ENCODE measurements at regions not wholly inside any gene's neighbourhood (a gene's known extent, or its start where the extent isn't known, plus 50 kb on each side); places are given as distances from the start of the nearest gene placed in this dataset.

DNA sequence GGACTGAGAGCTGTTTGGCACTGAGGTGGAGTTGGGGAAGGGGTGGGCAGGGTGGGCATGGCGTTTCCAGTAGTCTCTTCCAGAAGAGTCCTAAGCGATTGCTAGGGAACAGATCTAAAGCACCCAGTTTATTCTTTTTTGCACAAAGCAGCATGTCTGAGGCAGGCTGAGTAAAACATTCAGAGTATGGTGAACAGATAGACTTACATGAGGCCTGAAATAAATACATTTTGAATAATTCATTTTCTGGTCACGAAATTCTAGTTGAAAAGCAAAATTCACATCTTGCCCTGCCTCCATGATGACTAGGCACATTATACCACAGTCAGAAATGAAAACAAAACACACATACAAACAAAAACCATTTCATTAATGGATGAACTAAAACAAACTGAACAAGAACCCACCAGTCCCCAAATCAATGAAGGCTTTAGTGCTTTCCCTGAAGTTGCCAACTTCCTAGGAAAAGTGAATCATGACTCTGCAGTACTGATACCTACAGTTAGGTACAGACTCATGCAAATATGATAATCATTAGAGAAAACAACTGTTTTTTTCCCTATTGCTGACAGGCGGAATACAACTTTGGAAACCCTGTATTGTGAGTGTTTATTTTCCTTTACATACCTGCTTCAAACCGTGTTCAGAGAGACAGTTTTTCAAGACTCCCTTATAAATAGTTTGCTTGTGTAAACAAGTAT lies 702.9 kb upstream of the POU3F2 start:
- H3K36me3 Mint-ChIP-seq (ENCODE audit: low read depth): no peaks in the 10 kb centered on the region

DNA sequence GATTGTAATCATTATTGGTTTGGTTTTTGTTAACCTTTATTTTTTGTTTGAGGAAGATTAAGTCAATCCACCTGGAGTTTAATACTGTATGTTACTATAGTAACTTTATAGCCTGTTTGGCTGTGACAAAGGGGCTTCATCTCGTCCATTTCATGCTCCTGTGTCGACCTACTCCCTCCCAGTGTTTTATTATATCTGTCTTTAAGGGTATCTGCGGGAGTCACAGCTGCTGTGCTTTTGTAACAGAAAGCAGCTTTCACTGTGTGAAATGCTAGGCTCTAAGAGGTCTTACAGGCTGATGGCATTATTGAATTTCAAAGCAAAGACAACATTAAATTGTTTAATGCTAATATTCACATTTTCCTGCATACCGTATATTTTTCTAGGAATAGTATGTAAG lies 698.0 kb upstream of the POU3F2 start:
- no peaks in the 10 kb centered on the region for H3K36me3 Mint-ChIP-seq (ENCODE audit: low read depth)
- intact Hi-C loops (cut with micrococcal nuclease): no loop called here
- H3K4me3 Mint-ChIP-seq: no peak overlapping the region
- H3K4me1 Mint-ChIP-seq (ENCODE audit: low read depth): no peaks in the 10 kb centered on the region
- peaks cover 8% of the 10 kb centered on the region for H3K9me3 Mint-ChIP-seq
- H3K27ac Mint-ChIP-seq: no peak overlapping the region
- H3K27me3 Mint-ChIP-seq: no peaks in the 10 kb centered on the region

More for the DNA sequence above, 702.9 kb upstream of the POU3F2 start:
- no peak overlapping the region for H3K27ac Mint-ChIP-seq
- no peaks in the 10 kb centered on the region for H3K9me3 Mint-ChIP-seq
- no peaks in the 10 kb centered on the region for H3K27me3 Mint-ChIP-seq
- no peak overlapping the region for H3K4me3 Mint-ChIP-seq
- no peaks in the 10 kb centered on the region for H3K4me1 Mint-ChIP-seq (ENCODE audit: low read depth)
- intact Hi-C loops (cut with micrococcal nuclease): no loop called here

DNA sequence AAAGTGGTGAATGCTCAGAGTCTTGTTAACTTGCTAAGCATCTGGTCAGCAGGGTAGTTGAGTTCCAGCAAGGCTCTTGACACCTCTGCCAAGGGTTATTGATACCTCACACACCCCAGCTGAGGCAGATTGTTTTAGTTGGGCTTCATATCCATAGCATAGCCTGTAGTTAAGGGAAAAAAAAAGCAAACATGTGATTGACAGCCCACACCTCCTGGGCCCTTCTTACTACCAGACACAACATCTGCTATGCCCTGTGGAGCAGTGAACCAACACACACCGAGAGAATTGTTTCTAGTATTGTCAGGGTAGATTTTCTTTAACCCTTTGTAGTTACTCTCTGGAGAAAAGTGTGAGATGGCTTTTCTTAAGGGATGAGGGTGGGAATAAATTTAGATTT lies 697.0 kb upstream of the POU3F2 start:
- H3K36me3 Mint-ChIP-seq (ENCODE audit: low read depth): no peaks in the 10 kb centered on the region
- intact Hi-C loops (cut with micrococcal nuclease): no loop called here
- no peaks in the 10 kb centered on the region for H3K27me3 Mint-ChIP-seq
- H3K4me3 Mint-ChIP-seq: no peak overlapping the region
- peaks cover 18% of the 10 kb centered on the region for H3K9me3 Mint-ChIP-seq
- no peaks in the 10 kb centered on the region for H3K4me1 Mint-ChIP-seq (ENCODE audit: low read depth)
- H3K27ac Mint-ChIP-seq: no peak overlapping the region

DNA sequence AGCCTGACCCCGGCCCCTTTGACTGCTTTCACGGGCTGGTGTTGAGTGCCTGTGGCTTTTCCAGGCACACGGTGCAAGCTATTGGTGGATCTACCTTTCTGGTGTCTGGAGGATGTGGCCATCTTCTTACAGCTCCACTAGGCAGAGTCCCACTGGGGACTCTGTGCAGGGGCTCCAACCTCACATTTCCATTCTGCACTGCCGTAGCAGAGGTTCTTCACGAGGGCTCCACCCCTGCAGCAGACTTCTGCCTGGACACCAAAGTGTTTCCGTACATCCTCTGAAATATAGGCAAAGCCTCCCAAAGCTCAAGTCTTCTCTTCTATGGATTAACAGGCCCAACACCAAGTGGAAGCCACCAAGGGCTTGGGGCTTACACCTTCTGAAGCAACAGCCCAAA lies 691.5 kb upstream of the POU3F2 start:
- H3K4me1 Mint-ChIP-seq (ENCODE audit: low read depth): no peaks in the 10 kb centered on the region
- intact Hi-C loops (cut with micrococcal nuclease): no loop called here
- H3K9me3 Mint-ChIP-seq: peaks cover 37% of the 10 kb centered on the region
- no peak overlapping the region for H3K27ac Mint-ChIP-seq
- no peaks in the 10 kb centered on the region for H3K36me3 Mint-ChIP-seq (ENCODE audit: low read depth)
- no peaks in the 10 kb centered on the region for H3K27me3 Mint-ChIP-seq
- no peak overlapping the region for H3K4me3 Mint-ChIP-seq

DNA sequence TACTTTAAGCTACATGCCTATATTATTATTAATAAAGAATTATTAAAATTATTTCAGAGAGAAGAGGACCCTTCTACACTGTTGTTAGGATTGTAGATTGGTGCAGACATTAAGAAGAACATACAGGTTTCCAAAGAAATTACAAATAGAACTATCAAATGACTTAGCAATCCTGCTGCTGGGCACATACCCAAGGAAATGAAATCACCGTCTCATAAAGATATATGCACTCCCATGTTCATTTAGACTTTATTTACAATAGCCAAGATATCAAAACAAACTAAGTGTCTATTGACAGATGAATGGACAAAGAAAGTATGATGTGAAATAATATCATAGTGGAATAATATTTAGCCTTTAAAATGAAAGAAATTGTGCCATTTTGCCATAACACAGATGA lies 687.7 kb upstream of the POU3F2 start:
- Mint-ChIP-seq H3K9me3 (peaks cover 26% of the 10 kb centered on the region), H3K27me3 (no peaks in the 10 kb centered on the region), H3K4me3 (no peak overlapping the region), H3K36me3 (ENCODE audit: low read depth) (no peaks in the 10 kb centered on the region), H3K27ac (no peak overlapping the region), H3K4me1 (ENCODE audit: low read depth) (no peaks in the 10 kb centered on the region)
- intact Hi-C loops (cut with micrococcal nuclease): no loop called here

DNA sequence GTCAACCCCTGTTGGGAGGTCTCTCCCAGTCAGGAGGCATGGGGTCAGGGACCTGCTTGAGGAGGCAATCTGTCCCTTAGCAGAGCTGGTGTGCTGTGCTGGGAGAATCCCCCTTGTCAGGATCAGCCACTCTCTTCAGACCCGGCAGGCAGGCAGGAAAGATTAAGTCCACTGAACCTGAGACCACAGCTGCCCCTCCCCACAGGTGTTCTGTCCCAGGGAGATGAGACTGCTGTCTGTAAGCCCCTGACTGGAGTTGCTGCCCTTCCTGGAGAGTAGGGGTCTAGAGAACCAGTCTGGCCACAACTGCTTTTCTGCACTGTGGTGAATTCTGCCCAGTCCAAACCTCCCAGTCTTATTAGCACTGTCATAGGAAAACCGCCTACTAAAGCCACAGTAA lies 677.8 kb upstream of the POU3F2 start:
- H3K27ac Mint-ChIP-seq: no peak overlapping the region
- intact Hi-C loops (cut with micrococcal nuclease): no loop called here
- no peaks in the 10 kb centered on the region for H3K4me1 Mint-ChIP-seq (ENCODE audit: low read depth)
- H3K9me3 Mint-ChIP-seq: peaks cover 28% of the 10 kb centered on the region
- no peaks in the 10 kb centered on the region for H3K36me3 Mint-ChIP-seq (ENCODE audit: low read depth)
- H3K27me3 Mint-ChIP-seq: no peaks in the 10 kb centered on the region
- H3K4me3 Mint-ChIP-seq: no peak overlapping the region

DNA sequence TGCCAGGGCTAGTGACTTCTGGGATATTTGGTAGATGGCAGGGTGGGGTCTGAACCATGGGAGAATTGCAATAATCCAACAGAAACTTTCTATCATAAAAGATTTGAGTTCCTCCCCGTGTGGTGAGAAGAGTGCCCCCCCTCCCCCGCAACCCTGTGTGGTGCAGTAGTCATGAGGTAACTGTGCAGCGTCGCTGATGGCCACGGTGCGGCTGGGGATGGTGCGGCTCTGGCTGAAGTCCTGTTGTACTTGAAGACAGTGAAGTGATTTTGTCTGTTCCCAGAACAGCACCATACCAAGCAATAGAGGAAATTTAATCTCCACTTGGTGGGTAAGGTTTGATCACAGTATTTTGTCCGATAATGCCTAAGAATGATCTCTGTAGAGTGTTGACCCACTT lies 654.8 kb upstream of the POU3F2 start:
- H3K4me3 Mint-ChIP-seq: no peak overlapping the region
- no peaks in the 10 kb centered on the region for H3K27me3 Mint-ChIP-seq
- no peaks in the 10 kb centered on the region for H3K4me1 Mint-ChIP-seq (ENCODE audit: low read depth)
- no peak overlapping the region for H3K27ac Mint-ChIP-seq
- intact Hi-C loops (cut with micrococcal nuclease): no loop called here
- H3K36me3 Mint-ChIP-seq (ENCODE audit: low read depth): no peaks in the 10 kb centered on the region
- H3K9me3 Mint-ChIP-seq: peaks cover 13% of the 10 kb centered on the region

DNA sequence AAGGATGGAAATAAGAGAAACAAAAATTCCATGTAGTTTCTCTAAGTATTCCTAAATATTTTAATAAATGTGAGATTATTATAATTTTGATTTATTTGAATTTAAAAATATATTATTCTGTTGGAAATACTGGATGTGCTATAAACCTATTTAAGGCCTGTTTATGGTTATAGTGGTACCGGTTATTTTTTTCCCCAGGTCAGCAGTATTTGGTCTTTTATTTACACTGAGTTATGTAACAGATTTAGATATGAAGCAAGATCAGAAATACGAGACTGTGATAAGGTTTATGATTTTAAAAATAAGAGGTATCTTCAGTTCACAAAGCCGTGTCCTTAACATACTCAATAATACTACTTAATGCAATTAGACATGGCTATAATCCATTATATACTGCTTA lies 634.3 kb upstream of the POU3F2 start:
- Mint-ChIP-seq H3K36me3 (ENCODE audit: low read depth) (no peaks in the 10 kb centered on the region), H3K4me3 (no peak overlapping the region), H3K4me1 (ENCODE audit: low read depth) (no peaks in the 10 kb centered on the region), H3K27ac (no peak overlapping the region), H3K9me3 (no peaks in the 10 kb centered on the region), H3K27me3 (no peaks in the 10 kb centered on the region)
- intact Hi-C loops (cut with micrococcal nuclease): no loop called here

DNA sequence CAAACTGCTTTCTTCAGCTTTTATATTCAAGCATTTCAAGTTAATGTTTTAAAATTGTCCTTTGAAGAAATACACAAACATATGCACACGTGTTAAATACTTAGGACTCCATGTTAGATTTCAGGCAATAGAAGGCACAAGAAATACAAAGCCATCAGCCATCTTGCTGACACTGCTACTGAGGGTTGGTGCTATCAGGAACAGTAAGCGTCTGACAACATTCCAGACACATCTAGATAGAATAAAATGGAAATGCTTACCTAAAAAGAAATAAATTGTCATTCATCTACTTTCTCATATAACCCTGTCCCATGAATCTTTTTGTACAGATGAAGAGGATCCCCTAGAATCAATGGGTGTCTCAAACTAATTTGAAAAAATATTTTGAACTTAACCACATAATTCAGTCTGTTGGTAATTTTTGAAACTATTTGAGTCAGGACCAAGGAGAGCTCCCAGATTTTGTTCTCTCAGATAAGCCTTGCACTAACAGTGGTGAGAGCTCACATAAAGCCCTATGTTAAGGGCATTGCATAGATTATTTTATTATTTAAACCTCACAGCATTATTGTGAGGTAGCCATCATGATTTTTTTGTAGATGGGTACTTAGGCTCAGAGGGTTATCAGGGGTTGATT lies 631.1 kb upstream of the POU3F2 start:
- H3K4me1 Mint-ChIP-seq (ENCODE audit: low read depth): no peaks in the 10 kb centered on the region
- no peaks in the 10 kb centered on the region for H3K9me3 Mint-ChIP-seq
- no peak overlapping the region for H3K4me3 Mint-ChIP-seq
- H3K27ac Mint-ChIP-seq: no peak overlapping the region
- intact Hi-C loops (cut with micrococcal nuclease): no loop called here
- no peaks in the 10 kb centered on the region for H3K27me3 Mint-ChIP-seq
- H3K36me3 Mint-ChIP-seq (ENCODE audit: low read depth): no peaks in the 10 kb centered on the region

DNA sequence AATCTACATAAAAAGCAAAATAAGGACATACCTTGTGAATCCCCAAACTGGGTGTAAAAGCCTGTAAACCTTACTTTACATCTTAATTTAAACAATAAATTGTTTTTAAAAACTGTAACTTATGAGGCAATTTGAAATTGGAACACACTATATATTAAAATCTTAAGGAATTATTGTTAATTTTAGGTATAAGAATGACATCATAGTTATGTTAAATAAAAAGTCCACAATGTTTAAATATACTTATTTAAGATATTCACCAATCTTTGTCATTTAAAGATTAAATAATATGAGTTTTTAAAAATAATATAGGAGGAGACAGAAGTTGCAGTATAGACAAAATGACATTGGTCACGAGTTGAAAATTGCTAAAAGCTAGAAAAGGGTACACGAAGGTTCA lies 621.9 kb upstream of the POU3F2 start:
- H3K27ac Mint-ChIP-seq: no peak overlapping the region
- H3K36me3 Mint-ChIP-seq (ENCODE audit: low read depth): no peaks in the 10 kb centered on the region
- no peaks in the 10 kb centered on the region for H3K4me1 Mint-ChIP-seq (ENCODE audit: low read depth)
- no peaks in the 10 kb centered on the region for H3K27me3 Mint-ChIP-seq
- no peaks in the 10 kb centered on the region for H3K9me3 Mint-ChIP-seq
- H3K4me3 Mint-ChIP-seq: no peak overlapping the region
- intact Hi-C loops (cut with micrococcal nuclease): no loop called here

DNA sequence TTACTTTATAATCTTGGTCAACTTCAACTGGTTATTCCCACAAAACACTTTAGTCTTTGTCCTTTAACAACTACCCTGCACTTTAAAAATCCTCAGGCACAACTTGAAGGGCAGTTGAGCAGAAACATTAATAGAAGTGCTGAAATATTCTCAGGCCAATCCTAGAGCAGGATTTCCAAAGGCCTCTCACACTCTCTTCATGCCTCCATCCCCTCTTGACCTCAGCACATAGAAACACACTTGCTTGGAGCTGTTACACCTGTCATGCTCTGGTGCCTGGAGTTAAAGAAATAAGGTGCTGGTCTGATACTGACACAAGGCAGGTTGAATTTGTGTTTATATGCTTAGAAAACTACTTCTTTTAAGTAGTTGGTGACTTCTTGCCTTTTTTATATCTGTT lies 618.8 kb upstream of the POU3F2 start:
- Mint-ChIP-seq H3K27ac (no peak overlapping the region), H3K4me1 (ENCODE audit: low read depth) (no peaks in the 10 kb centered on the region), H3K27me3 (no peaks in the 10 kb centered on the region), H3K36me3 (ENCODE audit: low read depth) (no peaks in the 10 kb centered on the region), H3K9me3 (peaks cover 4% of the 10 kb centered on the region), H3K4me3 (no peak overlapping the region)
- intact Hi-C loops (cut with micrococcal nuclease): no loop called here

DNA sequence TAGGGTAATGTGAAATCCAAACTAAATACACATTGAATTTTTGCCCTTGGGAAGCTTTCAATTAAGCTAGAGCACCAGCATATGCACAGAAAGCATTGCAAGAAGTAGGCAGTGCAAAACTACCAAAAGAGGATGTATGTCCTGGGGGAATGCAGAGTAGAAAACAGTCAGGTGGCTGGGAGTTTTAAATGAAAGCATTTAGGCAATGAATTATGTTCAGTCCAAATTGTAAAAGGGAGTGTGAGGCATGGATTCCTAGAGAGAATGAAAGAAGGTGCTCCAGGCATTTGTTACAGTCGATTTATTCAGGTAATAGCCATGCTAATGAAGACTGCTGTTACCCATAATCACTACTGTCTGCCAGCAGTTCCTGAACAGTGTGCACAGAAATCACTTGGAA lies 604.1 kb upstream of the POU3F2 start:
- no peaks in the 10 kb centered on the region for H3K4me1 Mint-ChIP-seq (ENCODE audit: low read depth)
- peaks cover 22% of the 10 kb centered on the region for H3K9me3 Mint-ChIP-seq
- intact Hi-C loops (cut with micrococcal nuclease): no loop called here
- no peak overlapping the region for H3K27ac Mint-ChIP-seq
- H3K36me3 Mint-ChIP-seq (ENCODE audit: low read depth): no peaks in the 10 kb centered on the region
- no peak overlapping the region for H3K4me3 Mint-ChIP-seq
- no peaks in the 10 kb centered on the region for H3K27me3 Mint-ChIP-seq

DNA sequence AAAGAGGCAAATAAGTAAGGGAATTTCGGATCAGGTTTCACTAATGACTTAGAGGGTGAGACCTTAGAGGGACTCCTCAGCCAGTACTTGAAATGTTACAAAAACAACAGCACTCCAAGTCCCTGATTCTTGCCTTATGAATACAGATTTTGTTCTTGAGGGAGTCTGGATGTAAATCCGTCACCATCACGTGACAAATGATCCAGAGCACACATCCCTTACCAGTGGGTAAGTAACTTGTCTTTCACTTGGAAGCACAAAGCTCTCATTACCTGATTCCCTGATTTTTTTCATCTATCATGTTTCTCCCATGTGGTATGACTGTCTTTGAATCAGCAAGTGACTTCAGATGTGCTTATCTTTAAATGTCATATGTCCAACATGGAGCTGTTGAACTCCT lies 595.3 kb upstream of the POU3F2 start:
- peaks cover 19% of the 10 kb centered on the region for H3K9me3 Mint-ChIP-seq
- H3K27me3 Mint-ChIP-seq: no peaks in the 10 kb centered on the region
- H3K4me3 Mint-ChIP-seq: no peak overlapping the region
- intact Hi-C loops (cut with micrococcal nuclease): no loop called here
- no peaks in the 10 kb centered on the region for H3K36me3 Mint-ChIP-seq (ENCODE audit: low read depth)
- H3K27ac Mint-ChIP-seq: no peak overlapping the region
- H3K4me1 Mint-ChIP-seq (ENCODE audit: low read depth): no peaks in the 10 kb centered on the region

DNA sequence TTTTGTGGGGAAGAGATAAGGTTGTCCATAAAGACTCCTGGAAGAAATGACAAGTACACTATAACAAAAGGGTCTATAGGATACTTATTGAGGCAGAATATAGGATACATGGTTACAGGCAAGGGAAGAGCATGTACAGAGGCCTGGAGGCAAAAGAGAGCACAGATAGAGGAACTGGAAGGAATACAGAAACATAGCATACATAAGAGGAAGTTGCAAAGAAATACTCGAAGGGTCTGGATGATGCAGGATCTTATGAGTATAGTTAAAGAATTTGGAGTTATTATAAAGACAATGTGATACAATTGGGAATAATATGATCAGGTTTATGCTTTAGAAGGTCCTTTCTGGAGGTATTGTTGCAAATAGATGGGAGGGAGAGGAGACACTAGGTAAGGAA lies 592.7 kb upstream of the POU3F2 start:
- no peaks in the 10 kb centered on the region for H3K27me3 Mint-ChIP-seq
- no peak overlapping the region for H3K27ac Mint-ChIP-seq
- H3K4me3 Mint-ChIP-seq: no peak overlapping the region
- no peaks in the 10 kb centered on the region for H3K9me3 Mint-ChIP-seq
- H3K36me3 Mint-ChIP-seq (ENCODE audit: low read depth): no peaks in the 10 kb centered on the region
- intact Hi-C loops (cut with micrococcal nuclease): no loop called here
- no peaks in the 10 kb centered on the region for H3K4me1 Mint-ChIP-seq (ENCODE audit: low read depth)

DNA sequence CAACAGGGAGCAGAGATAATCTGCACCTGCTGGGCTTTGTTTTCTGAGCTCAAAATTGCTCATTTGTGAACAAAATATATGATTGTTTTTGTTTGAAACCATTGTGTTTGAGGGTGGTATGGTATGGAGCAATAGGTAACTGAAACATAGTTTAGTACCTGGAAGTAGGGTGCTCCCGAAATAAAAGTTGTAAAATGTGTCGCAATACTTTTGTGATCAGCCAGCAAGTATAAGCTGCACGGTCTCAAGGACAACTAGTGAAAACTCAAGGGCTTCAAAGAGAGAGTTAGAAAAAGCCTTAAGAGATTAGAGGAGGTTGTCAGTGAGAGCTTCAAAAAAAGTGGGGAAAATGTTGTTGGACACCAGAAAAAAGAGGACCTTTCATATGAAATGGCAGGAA lies 579.8 kb upstream of the POU3F2 start:
- Mint-ChIP-seq H3K27ac (no peak overlapping the region), H3K4me1 (ENCODE audit: low read depth) (no peaks in the 10 kb centered on the region), H3K4me3 (no peak overlapping the region), H3K27me3 (no peaks in the 10 kb centered on the region), H3K9me3 (no peaks in the 10 kb centered on the region), H3K36me3 (ENCODE audit: low read depth) (no peaks in the 10 kb centered on the region)
- intact Hi-C loops (cut with micrococcal nuclease): no loop called here
